GM21367 (cell line): ENCODE measurements at regions not wholly inside any gene's neighbourhood (a gene's known extent, or its start where the extent isn't known, plus 50 kb on each side); places are given as distances from the start of the nearest gene placed in this dataset.
"Not testable (repeated sequence)": the region's sequence is repeated elsewhere in the genome, so short reads cannot be mapped to it uniquely, and the experiment has no call there.

Source experiments
- ATAC-seq: cut with Tn5 transposase; IDR thresholded peaks from one replicate; pipeline ENCODE4 v1.9.1; 2021; ENCODE audit not compliant: unreplicated experiment

DNA sequence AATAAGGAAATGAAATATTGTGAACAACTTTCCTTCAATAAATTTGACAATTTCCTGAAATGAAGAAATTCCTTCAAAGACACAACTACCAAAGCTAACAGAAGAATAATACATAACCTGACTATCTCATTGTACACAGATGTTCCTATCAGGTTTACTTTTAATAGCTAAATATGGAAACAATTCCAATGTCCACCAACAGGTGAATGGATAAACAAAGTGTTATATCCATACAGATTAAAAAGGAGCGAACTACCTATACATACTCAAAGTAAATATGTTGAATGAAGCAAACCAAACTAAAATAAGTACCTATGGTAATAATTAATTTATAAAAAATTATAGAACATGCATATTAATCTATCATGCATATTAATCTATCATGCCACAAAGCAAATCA is 554.9 kb downstream of the PPP4R3C start:
- ATAC-seq, result no peak

GRCh38 chrX:26889574-26889973 is 573.6 kb downstream of the PPP4R3C start:
- ATAC-seq, result no peak

DNA sequence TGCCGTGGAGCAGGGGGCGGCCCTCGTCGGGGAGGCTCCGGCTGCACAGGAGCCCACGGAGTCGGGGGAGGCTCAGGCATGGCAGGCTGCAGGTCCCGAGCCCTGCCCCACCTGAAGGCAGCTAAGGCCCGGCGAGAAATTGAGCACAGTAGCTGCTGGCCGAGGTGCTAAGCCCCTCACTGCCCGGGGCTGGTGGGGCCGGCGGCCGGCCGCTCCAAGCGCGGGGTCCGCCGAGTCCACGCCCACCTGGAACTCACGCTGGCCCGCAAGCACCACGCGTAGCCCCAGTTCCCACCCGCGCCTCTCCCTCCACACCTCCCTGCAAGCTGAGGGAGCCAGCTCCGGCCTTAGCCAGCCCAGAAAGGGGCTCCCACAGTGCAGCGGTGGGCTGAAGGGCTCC is 589.4 kb downstream of the PPP4R3C start:
- ATAC-seq, result no peak

DNA sequence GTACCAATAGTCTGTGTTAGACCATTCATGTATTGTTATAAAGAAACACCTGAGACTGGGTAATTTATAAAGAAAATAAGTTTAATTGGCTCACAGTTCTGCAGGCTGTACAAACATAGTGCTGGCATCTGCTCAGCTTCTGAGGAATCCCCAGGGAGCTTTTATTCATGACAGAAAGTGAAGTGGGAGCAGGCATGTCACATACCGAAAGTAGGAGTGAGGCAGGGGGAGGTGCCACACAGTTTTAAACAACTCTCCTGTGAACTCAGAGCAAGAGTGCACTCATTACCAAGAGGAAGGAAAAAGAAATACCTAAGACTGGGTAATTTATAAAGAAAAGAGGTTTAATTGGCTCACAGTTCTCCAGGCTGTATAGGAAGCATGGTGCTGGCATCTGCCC is 591.2 kb downstream of the PPP4R3C start:
- ATAC-seq, result no peak

DNA sequence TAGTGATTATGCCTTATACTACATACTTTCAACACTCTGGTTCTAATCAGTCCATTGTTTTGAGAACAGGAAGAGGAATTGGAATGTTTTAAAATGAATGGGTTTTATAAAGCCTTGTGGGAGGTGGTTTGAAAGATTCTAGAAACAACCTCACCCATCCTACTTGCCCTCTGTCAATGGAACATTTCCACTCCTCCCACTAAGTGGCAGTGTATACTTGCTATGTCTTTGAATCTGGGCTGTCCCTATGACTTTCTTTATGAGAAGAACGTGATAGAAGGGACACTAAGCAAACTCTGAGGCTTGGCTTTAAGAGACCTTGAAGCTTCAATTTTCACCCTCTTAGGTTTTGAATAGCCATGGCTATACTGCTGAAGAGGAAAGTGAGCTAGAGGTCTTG is 611.2 kb downstream of the PPP4R3C start:
- ATAC-seq, result no peak

DNA sequence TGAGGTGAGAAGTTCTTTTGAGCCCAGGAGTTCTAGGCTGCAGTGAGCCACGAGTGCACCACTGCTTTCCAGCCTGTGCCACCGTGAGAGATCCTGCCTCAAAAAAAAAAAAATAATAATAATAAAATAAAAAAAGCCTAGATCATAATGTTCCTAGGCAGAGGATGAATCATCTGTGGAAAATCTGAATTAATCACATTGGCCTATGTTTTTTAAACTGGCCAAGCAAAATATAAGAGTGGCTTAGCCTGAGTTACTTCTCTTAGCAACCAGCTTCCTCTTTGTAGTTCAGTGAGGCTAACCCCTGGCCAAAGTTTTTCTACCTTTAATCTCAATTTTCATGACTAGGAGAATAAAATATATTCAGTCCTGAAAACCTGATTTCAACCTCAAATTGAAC is 614.6 kb downstream of the PPP4R3C start:
- ATAC-seq, result no peak

DNA sequence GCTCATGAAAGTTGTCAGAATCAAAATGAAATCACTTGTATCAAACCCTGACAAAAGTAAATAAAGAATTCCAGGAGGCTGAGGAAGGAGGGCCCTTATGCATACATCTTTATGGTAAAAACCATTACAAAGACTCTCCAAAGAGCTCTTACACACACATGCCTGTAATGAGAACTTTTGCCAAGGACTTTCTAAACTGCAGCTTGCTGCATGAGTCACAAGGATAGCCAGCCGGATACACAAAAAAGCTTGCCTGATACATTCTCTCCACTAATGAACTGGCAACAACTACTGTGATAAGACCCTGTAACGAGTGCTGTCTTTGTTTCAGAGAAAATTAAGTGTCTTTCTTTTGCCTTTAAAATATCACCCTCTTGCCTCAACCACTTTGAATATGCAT is 618.1 kb downstream of the PPP4R3C start:
- no peak for ATAC-seq

DNA sequence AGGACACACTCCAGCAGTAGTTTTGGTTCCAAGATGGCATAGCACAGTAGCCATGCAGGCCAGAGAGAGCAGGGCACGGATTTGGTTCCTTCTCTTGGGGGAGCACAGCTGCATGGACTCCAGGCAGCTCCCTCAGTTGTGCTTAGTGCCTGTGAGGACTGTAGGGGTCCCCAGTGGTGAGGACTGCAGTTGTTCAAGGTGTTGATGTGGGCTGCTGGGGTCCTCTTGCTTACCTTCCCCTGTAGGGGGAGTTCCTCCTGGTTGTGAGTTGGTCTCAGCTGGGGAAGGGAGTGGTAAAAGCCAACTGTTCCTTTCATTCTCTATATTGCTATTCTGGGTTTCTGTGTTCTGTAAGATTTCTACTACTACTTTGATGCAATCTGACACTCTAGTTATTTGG is 606.5 kb downstream of the MAGEB5 start:
- ATAC-seq, result no peak

- ATAC-seq, result no peak
Observed at GRCh38 chrX:26789751-26790150, 573.8 kb downstream of the MAGEB5 start.

DNA sequence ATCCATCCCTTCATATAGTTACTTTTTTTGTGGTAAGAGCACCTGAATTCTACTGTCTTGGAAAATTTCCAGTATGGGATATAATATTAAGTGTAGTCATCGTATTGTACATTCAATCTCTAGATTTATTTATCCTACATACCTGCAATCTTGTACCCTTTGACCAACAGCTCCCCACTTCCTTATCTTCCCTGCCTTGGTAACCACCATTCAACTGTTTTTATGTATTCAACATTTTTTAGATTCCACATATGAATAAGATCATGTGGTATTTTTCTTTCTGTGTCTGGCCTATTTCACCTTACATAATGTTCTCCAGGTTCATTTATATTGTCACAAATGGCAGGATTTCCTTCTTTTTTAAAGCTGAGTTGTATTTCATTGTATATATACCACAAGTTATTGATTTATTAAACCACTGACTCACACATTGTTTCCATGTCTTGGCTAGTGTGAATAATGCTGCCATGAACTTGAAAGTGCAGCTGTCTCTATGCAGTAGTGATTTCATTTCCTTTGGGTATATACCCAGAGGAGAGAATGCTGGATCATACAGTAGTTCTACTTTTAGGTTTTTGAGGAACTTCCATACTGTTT is 572.5 kb downstream of the MAGEB5 start:
- ATAC-seq, result no peak

GRCh38 chrX:26783512-26784225 is 567.7 kb downstream of the MAGEB5 start:
- peak; percentile 57 for ATAC-seq

GRCh38 chrX:26778320-26778888 is 562.4 kb downstream of the MAGEB5 start:
- no peak for ATAC-seq

DNA sequence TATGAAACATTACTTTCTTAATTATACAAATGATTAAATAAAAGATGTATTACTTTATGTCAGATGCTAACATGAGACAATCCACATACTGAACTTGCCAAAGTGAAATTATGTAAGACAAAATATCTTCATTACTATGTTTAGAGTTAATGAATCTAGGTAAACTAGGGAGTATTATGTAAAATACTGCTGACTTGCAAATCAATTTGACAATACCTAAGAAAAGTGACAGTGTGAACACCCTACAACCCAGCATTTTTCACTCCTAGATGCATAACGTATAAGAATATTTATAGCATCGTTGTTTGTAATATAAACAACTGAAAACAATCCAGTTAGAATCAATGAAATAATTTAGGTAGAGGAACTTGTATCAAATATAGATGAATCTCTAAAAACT is 546.3 kb downstream of the MAGEB5 start:
- ATAC-seq, result no peak

GRCh38 chrX:26755760-26756159 is 539.8 kb downstream of the MAGEB5 start:
- not testable (repeated sequence) for ATAC-seq

GRCh38 chrX:26747877-26748276 is 531.9 kb downstream of the MAGEB5 start:
- no peak for ATAC-seq

- ATAC-seq, result no peak
Observed at GRCh38 chrX:26722666-26723428, 506.9 kb downstream of the MAGEB5 start.

DNA sequence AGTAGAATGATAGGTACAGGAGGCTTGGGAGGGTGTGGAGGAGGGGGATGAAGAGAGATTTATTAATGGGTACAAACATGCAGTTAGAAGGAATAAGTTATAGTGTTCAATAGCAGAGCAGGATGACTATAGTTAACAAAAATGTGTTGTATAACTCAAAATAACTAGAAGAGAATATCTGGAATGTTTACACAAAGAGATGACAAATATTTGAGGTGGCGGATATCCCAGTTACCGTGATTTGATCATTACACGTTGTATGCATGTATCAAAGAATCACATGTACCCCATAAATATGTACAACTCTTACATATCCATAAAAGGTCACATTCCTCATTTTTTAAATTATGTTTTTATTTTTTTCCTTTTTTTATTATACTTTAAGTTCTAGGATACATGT is 456.6 kb downstream of the MAGEB5 start:
- no peak for ATAC-seq

- ATAC-seq, result no peak
Observed at GRCh38 chrX:26670521-26670920, 454.6 kb downstream of the MAGEB5 start.

DNA sequence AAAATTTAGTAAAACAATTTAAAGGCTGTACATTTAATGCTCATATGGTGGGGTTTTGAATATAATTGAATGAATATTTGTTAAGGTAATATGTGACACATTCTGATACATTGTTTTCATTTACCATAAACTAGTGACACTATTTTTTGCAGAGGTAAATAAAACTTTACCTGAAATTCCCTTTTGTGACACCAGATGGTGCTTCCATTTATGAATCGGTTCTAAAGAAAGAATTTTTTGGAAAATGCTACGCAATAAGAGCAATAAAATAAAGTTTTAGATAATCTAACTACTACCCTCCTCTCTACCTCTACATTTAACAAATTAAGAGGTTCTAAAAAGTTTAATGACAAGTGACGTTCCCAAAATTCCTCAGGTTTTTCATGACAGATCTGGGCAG is 448.9 kb downstream of the MAGEB5 start:
- no peak for ATAC-seq

DNA sequence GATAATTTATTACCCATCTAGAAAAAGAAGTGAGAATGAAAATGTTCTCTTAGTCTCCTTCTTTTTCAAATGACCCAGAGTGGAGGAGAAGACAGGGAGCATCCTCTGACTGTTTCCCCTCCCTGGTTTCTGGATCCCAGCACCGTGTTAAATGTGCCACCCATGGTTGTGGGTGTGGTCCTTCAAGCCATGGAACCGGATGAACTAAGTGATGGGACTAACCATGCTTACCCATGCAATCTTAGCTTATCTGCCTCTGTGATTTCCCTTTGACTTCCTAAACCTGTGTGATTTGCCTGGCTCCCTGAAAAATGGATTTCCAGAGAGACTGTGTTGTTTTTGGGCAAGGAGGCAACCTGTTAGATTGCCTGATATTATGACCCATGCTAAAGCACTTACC is 437.1 kb downstream of the MAGEB5 start:
- ATAC-seq, result no peak

- no peak for ATAC-seq
Observed at GRCh38 chrX:26651755-26652154, 435.8 kb downstream of the MAGEB5 start.

GRCh38 chrX:26649534-26649933 is 433.6 kb downstream of the MAGEB5 start:
- peak; percentile 67 for ATAC-seq
